Right atrium auricular region (tissue), 2 donors: ENCODE measurements at regions not wholly inside any gene's neighbourhood (a gene's known extent, or its start where the extent isn't known, plus 50 kb on each side); places are given as distances from the start of the nearest gene placed in this dataset.

Experiments
- DNase-seq: peaks from one replicate; pipeline ENCODE4 v3.0.0-alpha.2; 2019; ENCODE audit warnings: low spot score
- H3K27ac ChIP-seq, 2 donors: fragments of 200-600 bp; sonication (generic); 1 replicate in 1 of 2; 2 replicates in 1 of 2; pipeline ENCODE4 v1.5.1; 2016 to 2019
- H3K27me3 ChIP-seq, 2 donors: fragments of 200-600 bp; sonication (generic); one replicate each; pipeline versions ENCODE4 v1.5.1 to v1.6.0; 2017 to 2019
- H3K36me3 ChIP-seq: fragments of 200-600 bp; sonication (generic); one replicate; pipeline ENCODE4 v1.5.1; 2016
- H3K4me1 ChIP-seq, 2 donors: fragments of 200-600 bp; sonication (generic); one replicate each; pipeline versions ENCODE4 v1.5.1 to v1.6.0; 2017 to 2019
- H3K4me3 ChIP-seq, 2 donors: fragments of 200-600 bp; sonication (generic); 1 replicate in 1 of 2; 2 replicates in 1 of 2; pipeline ENCODE4 v1.5.1; 2017 to 2019; ENCODE audit warnings: mild to moderate bottlenecking in 1 of 2, moderate library complexity in 1 of 2
- H3K9me3 ChIP-seq, 2 donors: fragments of 200-600 bp; sonication (generic); one replicate each; pipeline ENCODE4 v1.5.1; 2019
- TF ChIP-seq, protein P1 (sequence below), 2 donors: fragments of 200-600 bp; sonication (generic); IDR thresholded peaks; one replicate each; pipeline ENCODE4 v1.5.1; 2019; ENCODE audit warnings: antibody characterized with exemption in 2 of 2

DNA sequence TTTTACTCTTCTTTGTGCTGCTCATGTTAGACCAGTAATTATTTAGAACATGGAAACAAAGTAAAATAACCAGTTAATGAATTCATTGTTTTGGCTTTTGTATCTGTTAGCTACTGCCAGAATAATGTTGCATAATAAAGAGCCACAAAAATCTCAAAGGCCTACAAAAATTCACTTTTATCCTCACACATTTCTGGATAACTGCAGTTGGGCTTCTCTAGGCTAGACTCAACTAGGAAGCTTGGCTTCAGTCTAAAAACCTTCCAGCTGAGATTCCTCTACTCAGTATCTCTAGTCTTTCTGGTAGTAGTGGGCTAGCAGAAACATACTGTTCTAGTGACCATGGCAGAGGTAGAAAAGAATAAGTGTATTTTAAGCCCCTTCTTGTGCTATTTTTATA lies 73.0 kb downstream of the FAT4 start:
- H3K27ac ChIP-seq: no peak overlapping the region
- no peaks in the 10 kb centered on the region for H3K9me3 ChIP-seq
- H3K4me1 ChIP-seq: peaks cover 0 to 48% of the 10 kb centered on the region in 2 donors
- DNase-seq: no peak
- no peaks in the 10 kb centered on the region for H3K27me3 ChIP-seq
- TF ChIP-seq, protein P1, sequence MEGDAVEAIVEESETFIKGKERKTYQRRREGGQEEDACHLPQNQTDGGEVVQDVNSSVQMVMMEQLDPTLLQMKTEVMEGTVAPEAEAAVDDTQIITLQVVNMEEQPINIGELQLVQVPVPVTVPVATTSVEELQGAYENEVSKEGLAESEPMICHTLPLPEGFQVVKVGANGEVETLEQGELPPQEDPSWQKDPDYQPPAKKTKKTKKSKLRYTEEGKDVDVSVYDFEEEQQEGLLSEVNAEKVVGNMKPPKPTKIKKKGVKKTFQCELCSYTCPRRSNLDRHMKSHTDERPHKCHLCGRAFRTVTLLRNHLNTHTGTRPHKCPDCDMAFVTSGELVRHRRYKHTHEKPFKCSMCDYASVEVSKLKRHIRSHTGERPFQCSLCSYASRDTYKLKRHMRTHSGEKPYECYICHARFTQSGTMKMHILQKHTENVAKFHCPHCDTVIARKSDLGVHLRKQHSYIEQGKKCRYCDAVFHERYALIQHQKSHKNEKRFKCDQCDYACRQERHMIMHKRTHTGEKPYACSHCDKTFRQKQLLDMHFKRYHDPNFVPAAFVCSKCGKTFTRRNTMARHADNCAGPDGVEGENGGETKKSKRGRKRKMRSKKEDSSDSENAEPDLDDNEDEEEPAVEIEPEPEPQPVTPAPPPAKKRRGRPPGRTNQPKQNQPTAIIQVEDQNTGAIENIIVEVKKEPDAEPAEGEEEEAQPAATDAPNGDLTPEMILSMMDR (IDR thresholded peaks at IDR 0.05): no peak
- no peaks in the 10 kb centered on the region for H3K36me3 ChIP-seq
- no peak overlapping the region for H3K4me3 ChIP-seq

DNA sequence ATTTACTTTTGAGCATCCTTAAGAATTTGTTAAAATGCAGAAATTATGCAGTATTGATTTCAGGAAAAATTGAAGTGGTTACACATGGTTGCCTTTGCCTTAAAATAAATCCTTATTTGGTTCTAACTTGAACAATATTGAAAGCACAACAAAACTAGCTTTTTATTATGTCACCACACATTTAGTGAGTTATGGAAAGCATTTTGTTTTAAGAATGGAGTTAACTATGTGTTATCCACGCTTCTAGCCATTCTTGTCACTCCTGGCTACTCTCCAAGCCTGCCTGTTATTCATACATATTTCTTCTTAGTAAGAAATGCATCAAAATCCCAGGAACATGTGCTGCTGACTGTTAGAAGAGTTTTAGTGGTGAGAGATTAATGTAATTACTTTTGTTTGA lies 73.9 kb downstream of the FAT4 start:
- H3K4me3 ChIP-seq: no peak overlapping the region
- H3K27ac ChIP-seq: peak overlapping the region in 1 of 2 donors; percentile 79
- no peaks in the 10 kb centered on the region for H3K36me3 ChIP-seq
- peaks cover 0 to 48% of the 10 kb centered on the region in 2 donors for H3K4me1 ChIP-seq
- H3K27me3 ChIP-seq: no peaks in the 10 kb centered on the region
- TF ChIP-seq, protein P1 (IDR thresholded peaks at IDR 0.05): no peak
- H3K9me3 ChIP-seq: no peaks in the 10 kb centered on the region
- DNase-seq: no peak

DNA sequence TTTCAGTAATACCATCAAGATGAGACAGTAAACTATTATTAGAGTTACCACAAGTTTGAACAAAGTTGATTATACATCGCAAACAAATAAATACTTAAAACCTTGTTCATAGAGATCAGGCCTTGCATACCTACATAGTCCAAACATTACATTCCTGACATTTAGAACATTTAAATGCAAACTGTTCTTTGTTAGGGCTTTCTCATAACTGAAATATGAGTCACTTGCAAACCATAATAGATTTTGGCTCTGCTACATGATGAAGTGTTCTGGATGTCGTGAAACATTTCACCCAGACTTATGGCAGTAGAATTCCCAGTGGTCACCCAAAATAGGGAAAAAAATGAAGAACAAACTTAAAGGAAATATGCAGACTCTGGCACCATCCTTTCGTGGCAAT lies 75.0 kb downstream of the FAT4 start:
- Histone ChIP-seq H3K27me3 (no peaks in the 10 kb centered on the region), H3K36me3 (no peaks in the 10 kb centered on the region), H3K27ac (peak overlapping the region; percentile 51 to 79), H3K4me3 (no peak overlapping the region), H3K4me1 (peaks cover 0 to 52% of the 10 kb centered on the region in 2 donors), H3K9me3 (no peaks in the 10 kb centered on the region)
- no peak for DNase-seq
- TF ChIP-seq, protein P1 (IDR thresholded peaks at IDR 0.05): no peak

DNA sequence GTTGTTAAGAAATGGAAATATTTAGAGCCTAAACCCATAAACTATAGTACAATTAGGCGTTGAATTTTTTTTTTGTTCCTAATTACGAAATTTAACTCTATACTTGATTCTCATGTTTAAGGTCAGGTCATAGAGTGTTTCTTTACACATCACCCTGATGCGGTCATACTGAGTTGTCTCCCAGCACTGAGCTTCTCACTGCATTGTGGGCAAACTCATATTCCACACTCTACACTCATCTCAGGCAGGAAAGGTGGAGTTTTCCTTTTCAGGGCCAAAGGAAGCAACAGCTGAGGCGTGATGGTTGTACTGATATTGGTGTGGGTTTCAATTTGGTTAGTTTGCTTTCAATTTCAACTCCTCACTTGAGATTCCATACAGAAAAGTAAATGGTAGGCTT lies 75.4 kb downstream of the FAT4 start:
- TF ChIP-seq, protein P1 (IDR thresholded peaks at IDR 0.05): no peak
- H3K4me3 ChIP-seq: no peak overlapping the region
- no peak for DNase-seq
- H3K27me3 ChIP-seq: no peaks in the 10 kb centered on the region
- no peaks in the 10 kb centered on the region for H3K36me3 ChIP-seq
- H3K4me1 ChIP-seq: peaks cover 0 to 52% of the 10 kb centered on the region in 2 donors
- no peaks in the 10 kb centered on the region for H3K9me3 ChIP-seq
- H3K27ac ChIP-seq: peak overlapping the region; percentile 51 to 79

DNA sequence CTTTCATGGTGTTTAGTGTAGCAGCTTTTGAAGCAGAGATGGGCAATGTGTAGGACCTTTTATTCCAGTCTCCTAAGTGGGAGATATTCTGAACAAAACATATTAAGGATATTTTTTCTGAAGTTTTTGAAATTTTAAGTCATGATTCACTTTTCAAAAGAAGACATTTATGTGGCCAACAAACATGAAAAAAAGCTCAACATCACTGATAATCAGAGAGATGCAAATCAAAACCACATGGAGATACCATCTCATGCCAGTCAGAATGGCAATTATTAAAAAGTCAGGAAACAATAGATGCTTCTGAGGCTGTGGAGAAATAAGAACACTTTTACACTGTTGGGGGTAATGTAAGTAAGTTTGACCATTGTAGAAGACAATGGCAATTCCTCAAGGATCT lies 76.0 kb downstream of the FAT4 start:
- H3K36me3 ChIP-seq: no peaks in the 10 kb centered on the region
- no peaks in the 10 kb centered on the region for H3K9me3 ChIP-seq
- TF ChIP-seq, protein P1 (IDR thresholded peaks at IDR 0.05): no peak
- H3K27me3 ChIP-seq: no peaks in the 10 kb centered on the region
- DNase-seq: no peak
- H3K4me1 ChIP-seq: peaks cover 0 to 52% of the 10 kb centered on the region in 2 donors
- peak overlapping the region; percentile 51 to 79 for H3K27ac ChIP-seq
- H3K4me3 ChIP-seq: no peak overlapping the region

DNA sequence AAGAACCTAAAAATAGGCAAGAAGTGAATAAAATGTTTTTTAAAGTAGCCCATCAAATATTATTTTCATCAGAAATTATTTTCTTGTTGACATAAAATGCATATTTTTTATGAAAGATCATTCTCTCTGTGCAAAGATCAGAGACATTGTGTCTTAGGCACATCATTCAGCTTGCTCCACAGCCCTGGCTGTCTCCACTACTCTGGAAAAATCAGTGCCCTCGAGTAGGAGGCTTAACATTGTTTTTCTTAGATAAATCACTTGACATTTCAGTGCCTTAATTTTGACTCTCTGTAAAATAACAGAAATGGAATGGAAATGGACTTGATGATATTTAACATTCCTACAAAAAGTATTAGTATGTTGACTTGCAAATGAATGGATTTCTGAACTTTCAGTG lies 77.9 kb downstream of the FAT4 start:
- no peak overlapping the region for H3K27ac ChIP-seq
- no peaks in the 10 kb centered on the region for H3K27me3 ChIP-seq
- TF ChIP-seq, protein P1 (IDR thresholded peaks at IDR 0.05): no peak
- H3K36me3 ChIP-seq: no peaks in the 10 kb centered on the region
- peaks cover 0 to 47% of the 10 kb centered on the region in 2 donors for H3K4me1 ChIP-seq
- no peak for DNase-seq
- no peaks in the 10 kb centered on the region for H3K9me3 ChIP-seq
- H3K4me3 ChIP-seq: no peak overlapping the region
